Smooth muscle cell of the brain vasculature (primary cell): ENCODE measurements at regions not wholly inside any gene's neighbourhood (a gene's known extent, or its start where the extent isn't known, plus 50 kb on each side); places are given as distances from the start of the nearest gene placed in this dataset.

Experiments used
- DNase-seq: peaks from one replicate; pipeline ENCODE4 v3.0.0-alpha.2; 2012; ENCODE audit warnings: low read depth, low spot score

- DNase-seq = no peak
Measured at GRCh38 chr21:22393324-22393723, 1395.1 kb downstream of the NCAM2 start.

- no peak for DNase-seq
Measured at GRCh38 chr21:22395965-22396364, 1397.8 kb downstream of the NCAM2 start.

GRCh38 chr21:22399681-22400514 lies 1401.7 kb downstream of the NCAM2 start:
- DNase-seq = no peak

- no peak for DNase-seq
Measured at GRCh38 chr21:22409571-22409970, 1411.4 kb downstream of the NCAM2 start.

- DNase-seq = no peak
Measured at GRCh38 chr21:22416555-22416954, 1418.3 kb downstream of the NCAM2 start.

- no peak for DNase-seq
Measured at GRCh38 chr21:22421416-22422180, 1423.4 kb downstream of the NCAM2 start.

- no peak for DNase-seq
Measured at GRCh38 chr21:22438428-22439086, 1440.3 kb downstream of the NCAM2 start.

GRCh38 chr21:22444990-22445389 lies 1446.8 kb downstream of the NCAM2 start:
- DNase-seq = no peak

- DNase-seq = no peak
Measured at GRCh38 chr21:22450507-22450906, 1452.3 kb downstream of the NCAM2 start.

- no peak for DNase-seq
Measured at GRCh38 chr21:22456241-22456640, 1458.0 kb downstream of the NCAM2 start.

- DNase-seq = no peak
Measured at GRCh38 chr21:22468893-22469292, 1470.7 kb downstream of the NCAM2 start.

- DNase-seq = no peak
Measured at GRCh38 chr21:22474403-22474802, 1476.2 kb downstream of the NCAM2 start.

- no peak for DNase-seq
Measured at GRCh38 chr21:22476214-22476613, 1478.0 kb downstream of the NCAM2 start.

GRCh38 chr21:22476726-22477646 lies 1478.8 kb downstream of the NCAM2 start:
- no peak for DNase-seq

GRCh38 chr21:22490049-22490448 lies 1491.8 kb downstream of the NCAM2 start:
- DNase-seq = no peak

- no peak for DNase-seq
Measured at GRCh38 chr21:22516230-22516629, 1518.0 kb downstream of the NCAM2 start.

GRCh38 chr21:22535630-22536029 lies 1537.4 kb downstream of the NCAM2 start:
- DNase-seq = no peak

GRCh38 chr21:22536509-22536908 lies 1538.3 kb downstream of the NCAM2 start:
- no peak for DNase-seq

GRCh38 chr21:22544747-22545146 lies 1546.5 kb downstream of the NCAM2 start:
- DNase-seq = no peak

- no peak for DNase-seq
Measured at GRCh38 chr21:22552390-22552789, 1554.2 kb downstream of the NCAM2 start.

GRCh38 chr21:22554690-22555316 lies 1556.6 kb downstream of the NCAM2 start:
- no peak for DNase-seq
